PC-9 (cell line): ENCODE measurements at regions not wholly inside any gene's neighbourhood (a gene's known extent, or its start where the extent isn't known, plus 50 kb on each side); places are given as distances from the start of the nearest gene placed in this dataset.

Experiments used
- CTCF ChIP-seq: fragments of 200-600 bp; sonication (generic); conservative IDR thresholded peaks from 2 replicates; pipeline ENCODE4 v1.6.1; 2017; ENCODE audit warnings: mixed run types, antibody characterized with exemption, mild to moderate bottlenecking, moderate library complexity
- EZH2 ChIP-seq: fragments of 200-600 bp; sonication (generic); IDR thresholded peaks from 2 replicates; pipeline ENCODE4 v1.8.0; 2017; ENCODE audit warnings: antibody characterized with exemption, low read depth

GRCh38 chr2:116467243-116467642 lies 1347.2 kb upstream of the DDX18 start:
- TF ChIP-seq CTCF (no peak), EZH2 (no peak)
